DND-41 (cell line): ENCODE measurements at regions not wholly inside any gene's neighbourhood (a gene's known extent, or its start where the extent isn't known, plus 50 kb on each side); places are given as distances from the start of the nearest gene placed in this dataset.

Source experiments
- EZH2 ChIP-seq: IDR thresholded peaks from 3 replicates; pipeline ENCODE4 v1.6.1; 2012; ENCODE audit warnings: borderline replicate concordance, low read depth, mild to moderate bottlenecking, moderate library complexity, low read length, inconsistent platforms; ENCODE audit not compliant: severe bottlenecking
- TF ChIP-seq, protein P1 (sequence below): IDR thresholded peaks from 2 replicates; pipeline ENCODE4 v1.5.1; 2012; ENCODE audit warnings: borderline replicate concordance, low read length, moderate library complexity, mild to moderate bottlenecking; ENCODE audit not compliant: poor library complexity, severe bottlenecking; ENCODE audit errors: extremely low read depth

DNA sequence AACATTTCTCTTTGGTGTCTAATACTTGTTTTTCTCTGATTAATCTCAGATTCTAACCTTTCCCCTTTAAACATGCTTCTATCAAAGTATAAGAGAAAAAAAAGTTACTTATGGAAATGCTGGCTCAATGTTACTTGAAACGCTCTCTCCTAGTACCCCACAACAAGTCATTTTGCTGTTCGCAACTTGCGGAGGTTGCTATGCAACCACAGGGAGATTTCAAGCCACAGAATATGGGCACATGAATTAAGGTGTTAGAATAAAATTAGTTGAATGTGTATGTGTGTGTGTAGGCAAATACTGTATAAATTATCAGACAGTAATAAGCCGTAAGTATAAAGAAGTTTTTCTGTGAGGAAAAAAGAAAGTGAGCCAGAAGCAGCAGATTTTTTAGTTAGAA, 80.6 kb downstream of the CCDC59 start:
- TF ChIP-seq, protein P1, sequence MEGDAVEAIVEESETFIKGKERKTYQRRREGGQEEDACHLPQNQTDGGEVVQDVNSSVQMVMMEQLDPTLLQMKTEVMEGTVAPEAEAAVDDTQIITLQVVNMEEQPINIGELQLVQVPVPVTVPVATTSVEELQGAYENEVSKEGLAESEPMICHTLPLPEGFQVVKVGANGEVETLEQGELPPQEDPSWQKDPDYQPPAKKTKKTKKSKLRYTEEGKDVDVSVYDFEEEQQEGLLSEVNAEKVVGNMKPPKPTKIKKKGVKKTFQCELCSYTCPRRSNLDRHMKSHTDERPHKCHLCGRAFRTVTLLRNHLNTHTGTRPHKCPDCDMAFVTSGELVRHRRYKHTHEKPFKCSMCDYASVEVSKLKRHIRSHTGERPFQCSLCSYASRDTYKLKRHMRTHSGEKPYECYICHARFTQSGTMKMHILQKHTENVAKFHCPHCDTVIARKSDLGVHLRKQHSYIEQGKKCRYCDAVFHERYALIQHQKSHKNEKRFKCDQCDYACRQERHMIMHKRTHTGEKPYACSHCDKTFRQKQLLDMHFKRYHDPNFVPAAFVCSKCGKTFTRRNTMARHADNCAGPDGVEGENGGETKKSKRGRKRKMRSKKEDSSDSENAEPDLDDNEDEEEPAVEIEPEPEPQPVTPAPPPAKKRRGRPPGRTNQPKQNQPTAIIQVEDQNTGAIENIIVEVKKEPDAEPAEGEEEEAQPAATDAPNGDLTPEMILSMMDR, result no peak
- TF ChIP-seq EZH2, result no peak
